ENCODE measurements at regions not wholly inside any gene's neighbourhood (a gene's known extent, or its start where the extent isn't known, plus 50 kb on each side); places are given as distances from the start of the nearest gene placed in this dataset.

- Histone ChIP-seq H3K9me1 (replicated peaks; ENCODE audit: control insufficient read depth, extremely low read depth, insufficient read depth, low read length) (no peaks in the 10 kb centered on the region), H4K20me1 (replicated peaks; ENCODE audit: control insufficient read depth, extremely low read depth, insufficient read depth, low read length) (no peaks in the 10 kb centered on the region), H3K9me3 (replicated peaks; ENCODE audit: control insufficient read depth, insufficient read depth, low read length) (peaks cover 3% of the 10 kb centered on the region), H3K27ac (ENCODE audit: insufficient read depth, low read depth, low read length) (no peak overlapping the region), H3K4me1 (ENCODE audit: control insufficient read depth, extremely low read depth, insufficient read depth, low read length) (no peaks in the 10 kb centered on the region), H3K4me3 (replicated peaks in 1 of 3; ENCODE audit: insufficient read depth in 1 of 3, low read depth in 1 of 3, low read length in 3 of 3) (no peak overlapping the region), H3K27me3 (ENCODE audit: control insufficient read depth in 2 of 2, insufficient read depth in 2 of 2, low read length in 2 of 2) (no peaks in the 10 kb centered on the region), H3K36me3 (ENCODE audit: control insufficient read depth in 2 of 2, extremely low read depth in 1 of 2, insufficient read depth in 2 of 2, low read length in 2 of 2) (no peaks in the 10 kb centered on the region), H3K79me2 (ENCODE audit: control insufficient read depth, insufficient read depth, low read length) (no peaks in the 10 kb centered on the region), H3K4me2 (ENCODE audit: insufficient read depth, low read length) (no peak overlapping the region), H3K9ac (replicated peaks; ENCODE audit: extremely low read depth, insufficient read depth, low read length) (no peak overlapping the region), H2AFZ (ENCODE audit: low read depth, low read length) (no peak overlapping the region)
- CTCF ChIA-PET: no interaction called here
- intact Hi-C loops (cut with micrococcal nuclease): no loop called here
- TF ChIP-seq JUN (IDR thresholded peaks at IDR 0.05; ENCODE audit: borderline replicate concordance, insufficient read depth, insufficient read length, low read depth) (no peak), POLR2AphosphoS5 (IDR thresholded peaks at IDR 0.05; ENCODE audit: insufficient read depth, low read depth, low read length) (no peak), CTCF (IDR thresholded peaks at IDR 0.05; ENCODE audit: extremely low read depth in 1 of 2, insufficient read depth in 1 of 2, low read depth in 1 of 2, low read length in 2 of 2) (no peak), POLR2A (IDR thresholded peaks at IDR 0.05; ENCODE audit: low read depth, low read length) (no peak), FOS (IDR thresholded peaks at IDR 0.05; ENCODE audit: borderline replicate concordance, insufficient read depth, low read length) (no peak), EZH2 (IDR thresholded peaks at IDR 0.05; ENCODE audit: borderline replicate concordance, low read depth, low read length, severe bottlenecking) (no peak), MAX (IDR thresholded peaks at IDR 0.05; ENCODE audit: insufficient read depth, insufficient read length) (no peak), GATA2 (IDR thresholded peaks at IDR 0.05; ENCODE audit: insufficient read depth, insufficient read length, low read depth, low read length) (no peak), MYC (IDR thresholded peaks at IDR 0.05; ENCODE audit: low read depth, low read length) (no peak)
- BruUV-seq (replicated peaks): no TSS peak
- FAIRE-seq (no peak), DNase-seq (ENCODE audit: low read depth, low spot score) (no peak)
- dilution Hi-C loops (cut with MboI; ENCODE audit: extremely low pct_ligation_motif_present, low sequenced_read_pairs): no loop called here
- POLR2A ChIA-PET: no interaction called here
These were observed 1310.2 kb downstream of the SI start for GRCh38 chr3:163768048-163768447.

All from endothelial cell of umbilical vein (primary cell).